HepG2 (cell line): ENCODE measurements at regions not wholly inside any gene's neighbourhood (a gene's known extent, or its start where the extent isn't known, plus 50 kb on each side); places are given as distances from the start of the nearest gene placed in this dataset.

Experiments
- CTCF ChIP-seq: sonication (generic); formaldehyde crosslinking; IDR thresholded peaks from 2 replicates; pipeline ENCODE4 v1.5.0; 2020; ENCODE audit warnings: mild to moderate bottlenecking, missing genetic modification reagents, moderate library complexity
- E2F1 ChIP-seq: sonication (generic); formaldehyde crosslinking; IDR thresholded peaks from 2 replicates; pipeline ENCODE4 v1.5.0; 2020; ENCODE audit warnings: missing genetic modification reagents
- EP300 ChIP-seq, 3 experiments: sonication (generic) in 1 of 3; formaldehyde crosslinking in 1 of 3; IDR thresholded peaks; 2 replicates each; pipeline versions ENCODE4 v1.5.1 to v1.6.1; 2011 to 2020; ENCODE audit warnings: low read depth in 2 of 3, low read length in 2 of 3, borderline replicate concordance in 1 of 3, improper control_type of control experiment in 1 of 3, mild to moderate bottlenecking in 1 of 3, missing genetic modification reagents in 1 of 3, moderate library complexity in 1 of 3
- FOXM1 ChIP-seq: sonication (generic); formaldehyde crosslinking; IDR thresholded peaks from 2 replicates; pipeline ENCODE4 v1.5.0; 2020; ENCODE audit warnings: missing genetic modification reagents
- GABPA ChIP-seq, 2 experiments: IDR thresholded peaks; 2 replicates each; pipeline ENCODE4 v1.6.1; 2011 to 2016; ENCODE audit warnings: low read depth in 2 of 2, low read length in 1 of 2, missing biosample characterization in 1 of 2, missing genetic modification characterization in 1 of 2
- MAX ChIP-seq: IDR thresholded peaks from 2 replicates; pipeline ENCODE4 v1.6.1; 2012; ENCODE audit warnings: inconsistent platforms
- MXI1 ChIP-seq: IDR thresholded peaks from 3 replicates; pipeline ENCODE4 v1.6.1; 2012; ENCODE audit warnings: low read depth, low read length, inconsistent platforms, borderline replicate concordance
- SUZ12 ChIP-seq: fragments of 150-350 bp; IDR thresholded peaks from 2 replicates; pipeline ENCODE4 v1.6.1; 2014; ENCODE audit warnings: low read depth, low read length
- TARDBP ChIP-seq: sonication (generic); formaldehyde crosslinking; IDR thresholded peaks from 2 replicates; pipeline ENCODE4 v1.8.0; 2022; ENCODE audit warnings: mild to moderate bottlenecking, missing genetic modification reagents
- TEAD3 ChIP-seq: optimal IDR thresholded peaks from 2 replicates; pipeline ENCODE3; 2016; ENCODE audit warnings: borderline replicate concordance
- ZFP82 ChIP-seq: sonication (generic); formaldehyde crosslinking; IDR thresholded peaks from 2 replicates; pipeline ENCODE4 v1.5.1; 2020; ENCODE audit warnings: mild to moderate bottlenecking, missing genetic modification reagents, borderline replicate concordance
- ZNF180 ChIP-seq: sonication (generic); formaldehyde crosslinking; IDR thresholded peaks from 2 replicates; pipeline ENCODE4 v1.4.0; 2020; ENCODE audit warnings: low read depth, missing genetic modification reagents, borderline replicate concordance
- ZXDC ChIP-seq: sonication (generic); formaldehyde crosslinking; IDR thresholded peaks from 2 replicates; pipeline ENCODE4 v1.5.0; 2020; ENCODE audit warnings: mild to moderate bottlenecking, missing genetic modification reagents

- TF ChIP-seq MAX (no peak), ZXDC (CRISPR knock-in tag) (no peak), EP300 (IDR thresholded peaks at IDR 0.05; ENCODE audit: low read depth in 2 of 2, low read length in 2 of 2) (no peak), EP300 (CRISPR knock-in tag; IDR thresholded peaks at IDR 0.05; ENCODE audit: borderline replicate concordance) (no peak), E2F1 (CRISPR knock-in tag) (no peak), CTCF (peak; percentile 41), TEAD3 (CRISPR knock-in tag) (no peak), TARDBP (no peak), ZNF180 (CRISPR knock-in tag) (no peak), GABPA (IDR thresholded peaks at IDR 0.05; ENCODE audit: low read depth, low read length) (no peak), GABPA (CRISPR knock-in tag; IDR thresholded peaks at IDR 0.05; ENCODE audit: low read depth) (no peak), FOXM1 (CRISPR knock-in tag) (no peak), MXI1 (no peak), ZFP82 (CRISPR knock-in tag) (no peak), SUZ12 (no peak)
Observed at GRCh38 chr4:129526812-129527211, 430.9 kb downstream of the C4orf33 start.
